IMR-90 (cell line): ENCODE measurements at regions not wholly inside any gene's neighbourhood (a gene's known extent, or its start where the extent isn't known, plus 50 kb on each side); places are given as distances from the start of the nearest gene placed in this dataset.

Experiments
- ATAC-seq: fragments of 200-7000 bp; cut with Tn5 transposase; 2 replicates; pipeline ENCODE4 v1.9.1; 2020; ENCODE audit warnings: low read depth, mild to moderate bottlenecking, moderate library complexity
- BruUV-seq: library from RNA; stranded (reverse); fragments of 400-500 nt; replicated peaks from 2 replicates; lab custom pipeline; 2021; lab: Mats Ljungman, UMichigan
- CTCF ChIA-PET: fragments of 300-600 bp; formaldehyde crosslinking; extraction: SDS; loops from one replicate; lab custom pipeline; 2021; ENCODE audit warnings: antibody characterized with exemption; lab: Yijun Ruan, JAX
- POLR2A ChIA-PET: fragments of 300-600 bp; sonication (Branson Sonifier 250); formaldehyde crosslinking; loops from one replicate; lab custom pipeline; 2022; ENCODE audit warnings: antibody characterized with exemption; ENCODE audit not compliant: unreplicated experiment; lab: Charles Lee
- DNase-seq: peaks from one replicate; pipeline ENCODE4 v3.0.0; 2013
- H2AFZ ChIP-seq: replicated peaks from 2 replicates; pipeline ENCODE3; 2013; ENCODE audit warnings: low read length, mild to moderate bottlenecking; ENCODE audit not compliant: poor library complexity
- H2AK5ac ChIP-seq: 2 replicates; pipeline ENCODE4 v1.6.1; 2013; ENCODE audit warnings: low read depth, low read length, inconsistent platforms
- H2AK9ac ChIP-seq: replicated peaks from 2 replicates; pipeline ENCODE3; 2013; ENCODE audit warnings: mild to moderate bottlenecking, low read depth, low read length, moderate library complexity; ENCODE audit not compliant: poor library complexity
- H2BK120ac ChIP-seq: 2 replicates; pipeline ENCODE4 v1.6.1; 2013; ENCODE audit warnings: low read depth, low read length, inconsistent platforms
- H2BK15ac ChIP-seq: 3 replicates; pipeline ENCODE4 v1.6.1; 2013; ENCODE audit warnings: low read depth, low read length, inconsistent platforms
- H2BK20ac ChIP-seq: 2 replicates; pipeline ENCODE4 v1.6.1; 2013; ENCODE audit warnings: low read depth, mild to moderate bottlenecking, inconsistent platforms, low read length, moderate library complexity
- H2BK5ac ChIP-seq: 2 replicates; pipeline ENCODE4 v1.6.1; 2013; ENCODE audit warnings: mild to moderate bottlenecking, low read depth, low read length, inconsistent platforms; ENCODE audit not compliant: poor library complexity, severe bottlenecking
- H3K14ac ChIP-seq: replicated peaks from 2 replicates; pipeline ENCODE4 v1.6.1; 2013; ENCODE audit warnings: low read depth, low read length, inconsistent platforms
- H3K18ac ChIP-seq: 2 replicates; pipeline ENCODE4 v1.6.1; 2013; ENCODE audit warnings: low read depth, low read length, control low read depth
- H3K23ac ChIP-seq: 2 replicates; pipeline ENCODE4 v1.6.1; 2013; ENCODE audit warnings: low read depth, low read length, inconsistent platforms
- H3K27ac ChIP-seq: 2 replicates; pipeline ENCODE4 v1.5.1; 2013; ENCODE audit warnings: mild to moderate bottlenecking, control low read depth, low read length; ENCODE audit not compliant: insufficient read depth
- H3K27me3 ChIP-seq: 2 replicates; pipeline ENCODE4 v1.6.1; 2013; ENCODE audit warnings: low read length; ENCODE audit not compliant: control insufficient read depth, insufficient read depth
- H3K36me3 ChIP-seq: 2 replicates; pipeline ENCODE4 v1.6.1; 2013; ENCODE audit warnings: low read length, mixed read lengths; ENCODE audit not compliant: control insufficient read depth, insufficient read depth
- H3K4ac ChIP-seq: 2 replicates; pipeline ENCODE4 v1.6.1; 2013; ENCODE audit warnings: low read depth, low read length, inconsistent platforms
- H3K4me1 ChIP-seq: 2 replicates; pipeline ENCODE4 v1.6.1; 2013; ENCODE audit warnings: low read length, mixed read lengths; ENCODE audit not compliant: control insufficient read depth, insufficient read depth
- H3K4me2 ChIP-seq: 2 replicates; pipeline ENCODE4 v1.6.1; 2013; ENCODE audit warnings: low read depth, mild to moderate bottlenecking, control low read depth, low read length, moderate library complexity
- H3K4me3 ChIP-seq: 2 replicates; pipeline ENCODE4 v1.5.1; 2013; ENCODE audit warnings: low read depth, mild to moderate bottlenecking, control low read depth, low read length, moderate library complexity; ENCODE audit not compliant: insufficient read depth
- H3K56ac ChIP-seq: 2 replicates; pipeline ENCODE4 v1.6.1; 2013; ENCODE audit warnings: low read length, inconsistent platforms; ENCODE audit not compliant: insufficient read depth; ENCODE audit errors: extremely low read depth
- H3K79me1 ChIP-seq, 2 experiments: 2 replicates each; pipeline ENCODE4 v1.6.1; 2013; ENCODE audit warnings: low read length in 2 of 2, inconsistent platforms in 1 of 2, low read depth in 1 of 2
- H3K9ac ChIP-seq: 2 replicates; pipeline ENCODE4 v1.6.1; 2013; ENCODE audit warnings: low read depth, low read length, control low read depth
- H3K9me1 ChIP-seq: 2 replicates; pipeline ENCODE4 v1.6.1; 2013; ENCODE audit warnings: low read length, inconsistent platforms; ENCODE audit not compliant: insufficient read depth
- H3K9me3 ChIP-seq: 2 replicates; pipeline ENCODE4 v1.6.1; 2013; ENCODE audit warnings: low read length; ENCODE audit not compliant: control insufficient read depth, insufficient read depth
- H4K20me1 ChIP-seq: 2 replicates; pipeline ENCODE4 v1.6.1; 2013; ENCODE audit warnings: low read length, inconsistent platforms; ENCODE audit not compliant: insufficient read depth
- H4K5ac ChIP-seq: 2 replicates; pipeline ENCODE4 v1.6.1; 2013; ENCODE audit warnings: mild to moderate bottlenecking, low read depth, low read length, control low read depth
- H4K8ac ChIP-seq, 2 experiments: 2 replicates each; pipeline ENCODE4 v1.6.1; 2013; ENCODE audit warnings: low read depth in 2 of 2, low read length in 2 of 2, control low read depth in 1 of 2, inconsistent platforms in 1 of 2
- H4K91ac ChIP-seq: 2 replicates; pipeline ENCODE4 v1.6.1; 2013; ENCODE audit warnings: low read depth, low read length, inconsistent platforms; ENCODE audit not compliant: insufficient read depth
- CEBPB ChIP-seq: IDR thresholded peaks from 2 replicates; pipeline ENCODE4 v1.6.1; 2012; ENCODE audit warnings: low read depth, low read length, improper control_type of control experiment
- ELK1 ChIP-seq: fragments of 150-350 bp; IDR thresholded peaks from 2 replicates; pipeline ENCODE4 v1.6.1; 2016; ENCODE audit warnings: low read depth, mild to moderate bottlenecking, low read length, moderate library complexity, borderline replicate concordance
- NFE2L2 ChIP-seq: fragments of 150-350 bp; IDR thresholded peaks from 2 replicates; pipeline ENCODE4 v1.6.1; 2016; ENCODE audit warnings: low read depth, mild to moderate bottlenecking, low read length
- RAD21 ChIP-seq: IDR thresholded peaks from 2 replicates; pipeline ENCODE4 v1.6.1; 2012; ENCODE audit warnings: low read length, improper control_type of control experiment
- SMC3 ChIP-seq: fragments of 150-350 bp; IDR thresholded peaks from 2 replicates; pipeline ENCODE4 v1.6.1; 2016; ENCODE audit warnings: low read depth, mild to moderate bottlenecking, antibody characterized with exemption, low read length, moderate library complexity
- WGBS, 2 experiments: methylation state at CpG; one replicate each; pipeline versions ENCODE4 v1.1.5 to v1.1.7; 2013; ENCODE audit warnings: missing lambda C conversion rate in 2 of 2; ENCODE audit not compliant: insufficient read length in 1 of 2; ENCODE audit errors: extremely low coverage in 2 of 2; 5-methylcytosine and 5-hydroxymethylcytosine counted together
- dilution Hi-C: fragments of 300-500 bp; cut with HindIII; formaldehyde crosslinking; loops from one replicate; pipeline ENCODE4 v1.14.3; 2018; ENCODE audit warnings: low sequenced_read_pairs; ENCODE audit not compliant: unreplicated experiment
- in situ Hi-C: fragments of 300-500 bp; cut with MboI; formaldehyde crosslinking; loops from 3 replicates; pipeline ENCODE4 v1.14.3; 2019; ENCODE audit warnings: low sequenced_read_pairs, inconsistent platforms, mixed read lengths
- intact Hi-C: fragments of 100-400 bp; cut with micrococcal nuclease; formaldehyde crosslinking; loops from 2 replicates; pipeline ENCODE4 v1.10.0; 2022

GRCh38 chr12:70082997-70083676 is 160.1 kb upstream of the CNOT2 start:
- H2BK120ac ChIP-seq = no peak overlapping the region
- H3K56ac ChIP-seq = no peak overlapping the region
- no peak overlapping the region for H4K5ac ChIP-seq
- no peaks in the 10 kb centered on the region for H3K9me3 ChIP-seq
- no peaks in the 10 kb centered on the region for H3K4me1 ChIP-seq
- POLR2A ChIA-PET = no interaction called here
- TF ChIP-seq RAD21 = no peak
- TF ChIP-seq NFE2L2 = no peak
- TF ChIP-seq SMC3 = no peak
- TF ChIP-seq ELK1 = no peak
- no peak for TF ChIP-seq CEBPB
- no peak overlapping the region for H3K23ac ChIP-seq
- BruUV-seq = no TSS peak
- H3K9ac ChIP-seq = no peak overlapping the region
- no CpG with 5 or more reads among the region's 3 CpGs for WGBS, 2 experiments
- H3K9me1 ChIP-seq = no peaks in the 10 kb centered on the region
- H2BK15ac ChIP-seq = no peak overlapping the region
- H2AK9ac ChIP-seq = no peak overlapping the region
- no peaks in the 10 kb centered on the region for H3K79me1 ChIP-seq
- no peak overlapping the region for H3K27ac ChIP-seq
- in situ Hi-C loops = no loop called here
- no peaks in the 10 kb centered on the region for H3K27me3 ChIP-seq
- H3K18ac ChIP-seq = no peak overlapping the region
- H3K4ac ChIP-seq = no peak overlapping the region
- H3K4me3 ChIP-seq = no peak overlapping the region
- no peak overlapping the region for H2AFZ ChIP-seq
- H4K91ac ChIP-seq = no peak overlapping the region
- H2BK5ac ChIP-seq = no peak overlapping the region
- dilution Hi-C loops = no loop called here
- no peak overlapping the region for H3K4me2 ChIP-seq
- no peak overlapping the region for H2AK5ac ChIP-seq
- ATAC-seq (no peak), DNase-seq (no peak)
- no peak overlapping the region for H4K8ac ChIP-seq
- CTCF ChIA-PET = no interaction called here
- no peak overlapping the region for H3K14ac ChIP-seq
- no peaks in the 10 kb centered on the region for H4K20me1 ChIP-seq
- intact Hi-C loops = no loop called here
- no peak overlapping the region for H2BK20ac ChIP-seq
- no peaks in the 10 kb centered on the region for H3K36me3 ChIP-seq
